ENCODE measurements at regions not wholly inside any gene's neighbourhood (a gene's known extent, or its start where the extent isn't known, plus 50 kb on each side); places are given as distances from the start of the nearest gene placed in this dataset.
A peak's percentile ranks its signal among the peaks of the same experiment; 100 is the strongest.

DNA sequence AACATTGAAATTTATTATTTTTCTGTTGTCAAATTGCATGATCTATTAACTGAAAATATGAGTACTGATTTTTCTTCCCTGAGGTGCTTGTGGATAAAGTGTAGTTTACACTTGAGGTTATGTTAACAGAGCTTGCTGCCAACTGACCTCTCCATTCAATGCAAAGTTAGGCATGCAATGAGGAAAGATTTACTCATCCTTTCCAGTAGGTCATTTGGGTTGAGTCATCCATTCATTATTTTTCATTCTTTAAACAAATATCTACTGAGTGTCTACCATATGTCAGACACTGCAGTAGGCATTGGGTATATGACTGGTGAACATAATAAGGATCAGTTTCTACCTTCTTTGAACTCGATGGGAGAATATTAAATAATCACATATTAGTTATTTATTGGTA is 604.1 kb downstream of the EDEM1 start:
- no peak overlapping the region for H3K4me3 ChIP-seq (ENCODE audit: low read depth, low read length)
- peak; percentile 2 for DNase-seq (ENCODE audit: low read depth)
- TF ChIP-seq, protein P1, sequence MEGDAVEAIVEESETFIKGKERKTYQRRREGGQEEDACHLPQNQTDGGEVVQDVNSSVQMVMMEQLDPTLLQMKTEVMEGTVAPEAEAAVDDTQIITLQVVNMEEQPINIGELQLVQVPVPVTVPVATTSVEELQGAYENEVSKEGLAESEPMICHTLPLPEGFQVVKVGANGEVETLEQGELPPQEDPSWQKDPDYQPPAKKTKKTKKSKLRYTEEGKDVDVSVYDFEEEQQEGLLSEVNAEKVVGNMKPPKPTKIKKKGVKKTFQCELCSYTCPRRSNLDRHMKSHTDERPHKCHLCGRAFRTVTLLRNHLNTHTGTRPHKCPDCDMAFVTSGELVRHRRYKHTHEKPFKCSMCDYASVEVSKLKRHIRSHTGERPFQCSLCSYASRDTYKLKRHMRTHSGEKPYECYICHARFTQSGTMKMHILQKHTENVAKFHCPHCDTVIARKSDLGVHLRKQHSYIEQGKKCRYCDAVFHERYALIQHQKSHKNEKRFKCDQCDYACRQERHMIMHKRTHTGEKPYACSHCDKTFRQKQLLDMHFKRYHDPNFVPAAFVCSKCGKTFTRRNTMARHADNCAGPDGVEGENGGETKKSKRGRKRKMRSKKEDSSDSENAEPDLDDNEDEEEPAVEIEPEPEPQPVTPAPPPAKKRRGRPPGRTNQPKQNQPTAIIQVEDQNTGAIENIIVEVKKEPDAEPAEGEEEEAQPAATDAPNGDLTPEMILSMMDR (conservative IDR thresholded peaks at IDR 0.05; ENCODE audit: low read depth, low read length), result no peak

DNA sequence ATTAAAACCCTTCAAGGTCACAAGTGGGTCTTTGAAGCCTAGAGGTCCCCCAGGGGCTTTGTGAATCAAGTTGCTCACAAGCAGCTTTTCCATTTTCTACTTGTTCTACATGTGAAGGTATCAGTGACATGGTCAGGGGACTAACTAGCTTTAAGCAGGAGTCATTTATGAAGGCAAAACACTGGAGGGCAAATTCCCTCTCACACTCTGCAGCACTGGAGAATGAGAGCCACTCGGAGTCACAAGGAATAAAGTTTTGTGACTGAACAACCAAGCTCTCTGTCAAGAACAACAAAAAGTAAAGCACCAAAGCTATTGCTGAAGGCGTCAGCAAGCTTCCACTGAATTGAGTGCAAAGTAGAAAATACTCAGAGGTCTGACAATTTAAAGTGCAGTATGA is 609.0 kb downstream of the EDEM1 start:
- H3K4me3 ChIP-seq (ENCODE audit: low read depth, low read length), result no peak overlapping the region
- no peak for DNase-seq (ENCODE audit: low read depth)
- TF ChIP-seq, protein P1 (conservative IDR thresholded peaks at IDR 0.05; ENCODE audit: low read depth, low read length), result no peak

DNA sequence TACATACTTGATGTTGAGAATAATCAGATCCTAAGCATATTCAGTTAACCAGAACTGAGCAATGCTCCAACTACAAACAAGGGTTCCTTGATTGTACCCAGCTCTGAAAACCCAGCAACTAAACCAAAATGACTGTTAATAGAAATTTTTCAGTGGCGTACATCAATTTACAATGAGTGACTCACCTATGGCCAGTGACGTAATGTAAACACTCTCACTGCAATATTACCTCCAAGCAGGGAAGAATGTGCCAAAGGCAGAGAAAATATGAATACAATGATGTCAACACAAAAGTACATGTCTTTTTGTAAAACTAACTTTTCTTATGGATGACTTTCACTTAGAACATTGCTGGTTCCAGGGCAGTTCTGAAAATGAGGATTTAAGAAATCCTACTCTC is 611.3 kb downstream of the EDEM1 start:
- DNase-seq (ENCODE audit: low read depth), result no peak
- TF ChIP-seq, protein P1 (conservative IDR thresholded peaks at IDR 0.05; ENCODE audit: low read depth, low read length), result no peak
- H3K4me3 ChIP-seq (ENCODE audit: low read depth, low read length), result no peak overlapping the region

DNA sequence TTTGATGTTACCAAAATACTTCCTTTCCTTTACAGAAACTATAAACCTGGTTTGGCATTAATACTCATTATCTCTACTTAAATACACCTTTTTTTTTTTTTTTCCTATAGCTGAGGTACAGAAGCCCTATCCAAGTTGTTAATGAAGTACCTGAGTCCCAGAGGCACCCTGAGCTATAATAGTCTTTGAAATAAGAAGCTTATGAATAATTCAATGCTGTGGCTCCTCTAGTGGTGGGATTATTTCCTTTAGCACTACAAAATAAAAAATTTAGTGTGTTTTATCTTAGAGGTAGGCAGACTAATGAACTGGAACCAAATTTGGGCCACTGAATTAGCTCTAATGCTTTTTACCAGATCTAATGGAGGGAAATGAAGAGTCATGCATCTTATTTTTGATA is 611.9 kb downstream of the EDEM1 start:
- TF ChIP-seq, protein P1 (conservative IDR thresholded peaks at IDR 0.05; ENCODE audit: low read depth, low read length), result no peak
- no peak overlapping the region for H3K4me3 ChIP-seq (ENCODE audit: low read depth, low read length)
- DNase-seq (ENCODE audit: low read depth), result no peak

DNA sequence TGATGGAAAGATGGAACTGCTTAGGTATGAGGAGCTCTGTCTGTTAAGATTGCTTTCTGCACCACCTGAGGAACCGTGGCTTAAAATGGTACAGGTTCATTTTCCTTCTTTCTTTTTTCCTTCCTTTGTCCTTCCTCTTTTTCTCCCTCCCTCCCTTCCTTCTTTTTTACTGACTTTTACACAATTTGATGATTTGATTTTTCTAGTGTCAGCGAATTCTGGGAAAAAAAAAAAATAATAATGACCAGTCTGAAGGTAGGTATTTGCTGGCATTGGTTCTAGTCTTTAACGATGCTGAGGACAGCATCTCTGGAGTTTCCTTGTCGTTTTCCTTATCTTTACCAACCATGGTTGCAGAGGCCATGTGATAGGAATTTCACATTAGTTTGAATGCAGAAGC is 613.5 kb downstream of the EDEM1 start:
- no peak overlapping the region for H3K4me3 ChIP-seq (ENCODE audit: low read depth, low read length)
- TF ChIP-seq, protein P1 (conservative IDR thresholded peaks at IDR 0.05; ENCODE audit: low read depth, low read length), result no peak
- DNase-seq (ENCODE audit: low read depth), result no peak

DNA sequence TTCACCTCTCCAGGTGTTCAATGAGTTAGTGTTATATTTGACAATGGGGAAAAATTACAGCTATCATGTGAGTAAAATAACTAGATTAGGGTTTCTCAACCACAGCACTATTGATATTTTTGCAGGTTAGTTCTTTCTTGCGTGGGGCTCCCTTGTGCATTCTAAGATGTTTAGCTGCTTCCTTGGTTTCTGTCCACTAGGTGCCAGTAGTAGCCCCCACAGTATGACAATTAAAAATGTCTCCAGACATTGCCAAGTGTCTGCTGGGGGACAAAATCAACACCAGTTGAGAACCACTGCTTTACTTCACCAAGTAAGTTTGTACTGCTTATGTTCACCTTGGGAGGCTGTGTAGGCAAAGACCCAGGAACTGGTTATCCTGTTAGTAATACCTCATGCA is 618.7 kb downstream of the EDEM1 start:
- TF ChIP-seq, protein P1 (conservative IDR thresholded peaks at IDR 0.05; ENCODE audit: low read depth, low read length), result no peak
- no peak for DNase-seq (ENCODE audit: low read depth)
- H3K4me3 ChIP-seq (ENCODE audit: low read depth, low read length), result no peak overlapping the region

DNA sequence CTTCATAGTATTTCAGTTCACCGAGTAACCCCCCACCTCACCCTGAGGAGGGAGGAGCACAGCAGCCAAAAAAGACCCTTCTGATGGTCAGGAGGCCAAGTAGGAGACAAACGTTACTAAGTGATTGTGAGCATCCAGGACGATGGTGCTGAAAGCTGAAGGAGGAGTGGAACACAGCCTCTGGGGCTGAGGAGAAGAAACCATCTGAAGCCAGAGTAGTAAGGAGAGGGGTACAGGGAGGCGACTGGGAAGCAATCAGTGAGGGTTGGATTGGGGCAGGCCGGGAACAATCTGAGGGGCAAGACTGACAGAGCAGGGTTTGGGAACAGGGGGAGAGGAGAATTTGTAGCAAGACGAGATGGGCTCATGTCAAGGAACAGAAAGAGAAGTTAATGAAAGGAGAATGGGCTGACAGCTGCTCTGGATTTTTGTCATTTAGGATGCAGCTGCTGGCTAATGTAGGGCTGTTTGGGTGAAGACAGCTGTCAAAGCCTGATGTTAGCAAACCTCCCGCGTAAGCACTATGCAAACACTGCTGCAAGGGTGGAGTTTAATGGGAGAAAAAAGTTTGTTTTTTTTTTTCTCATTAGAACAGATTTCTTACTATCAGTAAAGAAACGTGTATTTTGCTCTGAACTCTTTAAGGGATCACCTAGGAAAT is 622.2 kb downstream of the EDEM1 start:
- TF ChIP-seq, protein P1 (conservative IDR thresholded peaks at IDR 0.05; ENCODE audit: low read depth, low read length), result no peak
- no peak for DNase-seq (ENCODE audit: low read depth)
- H3K4me3 ChIP-seq (ENCODE audit: low read depth, low read length), result no peak overlapping the region
